ENCODE measurements at regions not wholly inside any gene's neighbourhood (a gene's known extent, or its start where the extent isn't known, plus 50 kb on each side); places are given as distances from the start of the nearest gene placed in this dataset.

DNA sequence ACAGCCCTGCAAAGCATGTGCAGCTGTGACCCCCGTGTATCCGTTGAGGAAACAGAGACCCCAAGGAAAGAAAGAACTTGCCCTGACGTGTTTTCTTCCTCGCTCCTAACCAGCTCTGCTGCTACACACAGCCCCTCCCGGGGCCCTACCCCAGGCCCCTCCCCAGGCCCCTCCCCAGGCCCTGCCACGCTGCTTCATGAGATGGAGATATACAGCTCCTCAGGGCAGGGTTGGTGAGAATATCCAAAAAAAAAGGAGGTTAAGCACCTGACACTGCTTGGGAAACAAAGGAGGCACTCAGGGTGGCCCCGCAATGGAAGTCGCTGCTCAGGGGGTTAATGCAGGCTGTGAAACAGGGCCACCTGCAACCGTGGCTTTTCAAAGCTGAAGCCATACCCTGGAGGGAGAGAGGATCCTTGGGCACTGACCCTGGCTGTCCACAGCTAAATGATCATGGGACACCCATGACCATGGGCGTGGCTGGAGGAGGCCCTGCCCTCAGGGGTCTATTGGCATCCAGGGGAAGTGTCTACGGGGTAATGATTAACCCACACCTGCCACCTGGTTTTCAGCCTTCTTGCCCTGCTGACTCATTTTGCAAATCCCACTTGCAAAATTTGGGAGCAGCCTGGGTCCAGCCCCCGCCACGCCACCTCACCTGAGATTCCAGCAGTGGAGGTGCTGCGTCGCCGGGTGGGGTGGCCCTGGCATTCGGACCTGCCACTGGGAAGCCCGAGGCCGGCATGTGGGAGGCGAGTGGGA lies 112.1 kb upstream of the ANO1 start:
- H3K4me3 ChIP-seq (ENCODE audit: low read depth, low read length), result no peak overlapping the region
- H3K9me3 ChIP-seq (ENCODE audit: control insufficient read depth, low read length), result no peaks in the 10 kb centered on the region
- H3K27me3 ChIP-seq (ENCODE audit: control insufficient read depth, insufficient read depth, low read length), result no peaks in the 10 kb centered on the region
- no peaks in the 10 kb centered on the region for H3K4me1 ChIP-seq
- TF ChIP-seq, protein P1, sequence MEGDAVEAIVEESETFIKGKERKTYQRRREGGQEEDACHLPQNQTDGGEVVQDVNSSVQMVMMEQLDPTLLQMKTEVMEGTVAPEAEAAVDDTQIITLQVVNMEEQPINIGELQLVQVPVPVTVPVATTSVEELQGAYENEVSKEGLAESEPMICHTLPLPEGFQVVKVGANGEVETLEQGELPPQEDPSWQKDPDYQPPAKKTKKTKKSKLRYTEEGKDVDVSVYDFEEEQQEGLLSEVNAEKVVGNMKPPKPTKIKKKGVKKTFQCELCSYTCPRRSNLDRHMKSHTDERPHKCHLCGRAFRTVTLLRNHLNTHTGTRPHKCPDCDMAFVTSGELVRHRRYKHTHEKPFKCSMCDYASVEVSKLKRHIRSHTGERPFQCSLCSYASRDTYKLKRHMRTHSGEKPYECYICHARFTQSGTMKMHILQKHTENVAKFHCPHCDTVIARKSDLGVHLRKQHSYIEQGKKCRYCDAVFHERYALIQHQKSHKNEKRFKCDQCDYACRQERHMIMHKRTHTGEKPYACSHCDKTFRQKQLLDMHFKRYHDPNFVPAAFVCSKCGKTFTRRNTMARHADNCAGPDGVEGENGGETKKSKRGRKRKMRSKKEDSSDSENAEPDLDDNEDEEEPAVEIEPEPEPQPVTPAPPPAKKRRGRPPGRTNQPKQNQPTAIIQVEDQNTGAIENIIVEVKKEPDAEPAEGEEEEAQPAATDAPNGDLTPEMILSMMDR (IDR thresholded peaks at IDR 0.05), result no peak
- H3K4me2 ChIP-seq (ENCODE audit: low read length), result no peak overlapping the region
- no peak overlapping the region for H3K27ac ChIP-seq
- H3K36me3 ChIP-seq (ENCODE audit: control insufficient read depth, insufficient read depth, low read length), result no peaks in the 10 kb centered on the region
- H3K9ac ChIP-seq, result no peak overlapping the region
- H3K79me2 ChIP-seq, result no peaks in the 10 kb centered on the region
- H2AFZ ChIP-seq, result no peak overlapping the region

DNA sequence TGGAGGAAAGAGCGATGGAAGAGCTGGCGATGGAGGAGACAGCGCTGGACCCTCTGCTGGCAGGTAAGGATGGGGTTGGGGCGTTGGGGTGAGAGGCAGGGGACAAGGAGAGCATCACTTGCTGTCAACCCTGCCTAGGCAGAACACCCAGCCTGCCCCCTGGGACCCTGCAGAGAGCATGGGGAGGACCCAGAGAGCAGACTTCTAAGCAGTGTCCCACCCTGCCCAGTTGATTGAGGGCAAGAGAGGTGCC lies 111.6 kb upstream of the ANO1 start:
- no peaks in the 10 kb centered on the region for H3K27me3 ChIP-seq (ENCODE audit: control insufficient read depth, insufficient read depth, low read length)
- no peak overlapping the region for H3K4me2 ChIP-seq (ENCODE audit: low read length)
- H3K4me1 ChIP-seq, result no peaks in the 10 kb centered on the region
- H3K4me3 ChIP-seq (ENCODE audit: low read depth, low read length), result no peak overlapping the region
- H3K27ac ChIP-seq, result no peak overlapping the region
- no peak overlapping the region for H3K9ac ChIP-seq
- H3K79me2 ChIP-seq, result no peaks in the 10 kb centered on the region
- H2AFZ ChIP-seq, result no peak overlapping the region
- no peaks in the 10 kb centered on the region for H3K9me3 ChIP-seq (ENCODE audit: control insufficient read depth, low read length)
- H3K36me3 ChIP-seq (ENCODE audit: control insufficient read depth, insufficient read depth, low read length), result no peaks in the 10 kb centered on the region
- TF ChIP-seq, protein P1 (IDR thresholded peaks at IDR 0.05), result no peak

DNA sequence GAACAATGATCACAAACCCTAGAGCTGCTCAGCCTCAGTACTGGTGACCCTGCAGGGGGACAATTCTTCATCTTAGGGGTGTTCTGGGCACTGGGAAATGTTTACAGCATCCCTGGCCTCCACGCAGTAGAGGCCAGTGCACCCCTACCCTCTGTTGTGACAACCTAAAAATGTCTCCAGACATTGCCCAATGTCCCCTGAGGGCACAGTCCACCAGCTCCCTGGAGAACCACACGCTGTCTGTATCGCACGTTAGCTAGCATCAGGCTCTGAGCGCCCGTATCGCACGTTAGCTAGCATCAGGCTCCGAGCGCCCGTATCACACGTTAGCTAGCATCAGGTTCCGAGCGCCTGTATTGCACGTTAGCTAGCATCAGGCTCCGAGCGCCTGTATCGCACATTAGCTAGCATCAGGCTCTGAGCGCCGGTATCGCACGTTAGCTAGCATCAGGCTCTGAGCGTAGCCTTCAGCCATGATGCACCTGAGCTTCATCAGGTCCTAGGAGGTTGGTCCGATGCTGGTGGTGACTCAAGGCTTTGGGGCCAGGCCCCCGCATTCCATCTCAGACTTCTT lies 111.1 kb upstream of the ANO1 start:
- H3K9me3 ChIP-seq (ENCODE audit: control insufficient read depth, low read length), result no peaks in the 10 kb centered on the region
- TF ChIP-seq, protein P1 (IDR thresholded peaks at IDR 0.05), result no peak

DNA sequence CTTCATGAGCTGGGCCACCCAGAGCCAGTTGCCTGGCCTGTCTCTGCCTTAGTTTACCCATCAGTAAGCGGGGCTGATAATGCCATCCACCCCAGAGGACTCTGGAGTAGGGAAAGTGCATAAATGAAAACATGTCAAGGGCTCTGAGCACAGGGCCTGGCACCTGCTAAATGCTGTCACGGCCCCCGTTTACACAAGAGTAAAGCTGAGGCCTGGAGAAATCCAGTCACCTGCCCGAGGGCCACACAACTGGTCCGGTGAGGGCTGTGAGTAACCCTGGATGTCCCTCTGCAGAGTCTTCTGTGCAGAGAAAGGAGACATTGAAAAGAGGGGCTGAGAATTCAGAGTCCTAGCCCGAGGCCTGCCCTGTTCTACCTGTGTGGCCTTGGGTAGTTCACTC lies 110.6 kb upstream of the ANO1 start:
- Histone ChIP-seq H3K9ac (no peak overlapping the region), H3K4me2 (ENCODE audit: low read length) (no peak overlapping the region), H3K36me3 (ENCODE audit: control insufficient read depth, insufficient read depth, low read length) (no peaks in the 10 kb centered on the region), H2AFZ (no peak overlapping the region), H3K9me3 (ENCODE audit: control insufficient read depth, low read length) (no peaks in the 10 kb centered on the region), H3K27me3 (ENCODE audit: control insufficient read depth, insufficient read depth, low read length) (no peaks in the 10 kb centered on the region), H3K27ac (peak overlapping the region; percentile 24), H3K4me3 (ENCODE audit: low read depth, low read length) (no peak overlapping the region), H3K4me1 (no peaks in the 10 kb centered on the region), H3K79me2 (no peaks in the 10 kb centered on the region)
- TF ChIP-seq, protein P1 (IDR thresholded peaks at IDR 0.05), result no peak

More for the DNA sequence above, 111.1 kb upstream of the ANO1 start:
- no peak overlapping the region for H3K4me3 ChIP-seq (ENCODE audit: low read depth, low read length)
- no peaks in the 10 kb centered on the region for H3K36me3 ChIP-seq (ENCODE audit: control insufficient read depth, insufficient read depth, low read length)
- no peak overlapping the region for H3K9ac ChIP-seq
- H3K27me3 ChIP-seq (ENCODE audit: control insufficient read depth, insufficient read depth, low read length), result no peaks in the 10 kb centered on the region
- no peak overlapping the region for H3K4me2 ChIP-seq (ENCODE audit: low read length)
- H3K4me1 ChIP-seq, result no peaks in the 10 kb centered on the region
- no peak overlapping the region for H3K27ac ChIP-seq
- H3K79me2 ChIP-seq, result no peaks in the 10 kb centered on the region
- no peak overlapping the region for H2AFZ ChIP-seq

All from parathyroid adenoma (tissue), 2 donors.